Activated CD8-positive, alpha-beta T cell treated with anti-CD3 and anti-CD28 coated beads, Interleukin-2, amount 10 ng/mL, durations not matched to agents 7 days and 5 days (primary cell): ENCODE measurements at regions not wholly inside any gene's neighbourhood (a gene's known extent, or its start where the extent isn't known, plus 50 kb on each side); places are given as distances from the start of the nearest gene placed in this dataset.

ENCODE experiments used
- ATAC-seq: fragments of 150-1000 bp; cut with Tn5 transposase; one replicate; pipeline ENCODE4 v1.10.0; 2021; ENCODE audit warnings: moderate library complexity
- CTCF ChIA-PET: fragments of 350-600 bp; sonication (Branson Sonifier 250); formaldehyde crosslinking; loops from one replicate; lab custom pipeline; 2021; ENCODE audit warnings: antibody characterized with exemption; lab: Charles Lee
- POLR2A ChIA-PET: fragments of 350-600 bp; sonication (Branson Sonifier 250); formaldehyde crosslinking; loops from one replicate; lab custom pipeline; 2021; ENCODE audit warnings: antibody characterized with exemption; lab: Charles Lee
- DNase-seq: peaks from one replicate; pipeline ENCODE4 v3.0.0-alpha.2; 2020
- H3K27ac Mint-ChIP-seq: one replicate; pipeline ENCODE4 v1.8.0; 2021; ENCODE audit warnings: mild to moderate bottlenecking, mixed read lengths
- H3K27me3 Mint-ChIP-seq: one replicate; pipeline ENCODE4 v1.8.0; 2021; ENCODE audit warnings: low read depth, mixed read lengths
- H3K36me3 Mint-ChIP-seq: one replicate; pipeline ENCODE4 v1.8.0; 2021; ENCODE audit warnings: low read depth, mixed read lengths
- H3K4me1 Mint-ChIP-seq: one replicate; pipeline ENCODE4 v1.8.0; 2021; ENCODE audit warnings: low read depth, mixed read lengths
- H3K4me3 Mint-ChIP-seq: one replicate; pipeline ENCODE4 v1.8.0; 2021; ENCODE audit warnings: mild to moderate bottlenecking, mixed read lengths
- H3K9me3 Mint-ChIP-seq: one replicate; pipeline ENCODE4 v1.8.0; 2022; ENCODE audit warnings: mixed read lengths; ENCODE audit not compliant: insufficient read depth

GRCh38 chr5:91642581-91642980 is 259.5 kb upstream of the ARRDC3 start:
- H3K9me3 Mint-ChIP-seq, result no peaks in the 10 kb centered on the region
- no peak overlapping the region for H3K4me3 Mint-ChIP-seq
- CTCF ChIA-PET, result interaction anchor here (0.9 to 3.4 kb wide), 4 partner anchors 10 to 143 kb away, joined by 3 to 19 read pairs (median 6); no protein-coding TSS in a partner anchor
- DNase-seq, result no peak
- ATAC-seq, result no peak
- no peaks in the 10 kb centered on the region for H3K27me3 Mint-ChIP-seq
- POLR2A ChIA-PET, result no interaction called here
- no peak overlapping the region for H3K27ac Mint-ChIP-seq
- no peaks in the 10 kb centered on the region for H3K4me1 Mint-ChIP-seq
- H3K36me3 Mint-ChIP-seq, result no peaks in the 10 kb centered on the region

- CTCF ChIA-PET, result interaction anchor here (0.8 to 3.4 kb wide), 6 partner anchors 9 to 776 kb away, joined by 3 to 19 read pairs (median 4); no protein-coding TSS in a partner anchor
These were observed 258.7 kb upstream of the ARRDC3 start for GRCh38 chr5:91641730-91642350.

GRCh38 chr5:91639744-91640143 is 256.6 kb upstream of the ARRDC3 start:
- Mint-ChIP-seq H3K27ac (no peak overlapping the region), H3K4me3 (no peak overlapping the region), H3K36me3 (no peaks in the 10 kb centered on the region), H3K4me1 (no peaks in the 10 kb centered on the region), H3K9me3 (no peaks in the 10 kb centered on the region), H3K27me3 (no peaks in the 10 kb centered on the region)
- CTCF ChIA-PET, result no interaction called here
- DNase-seq, result no peak
- POLR2A ChIA-PET, result no interaction called here
- no peak for ATAC-seq

More at GRCh38 chr5:91641730-91642350, 258.7 kb upstream of the ARRDC3 start:
- DNase-seq (no peak), ATAC-seq (no peak)
- Mint-ChIP-seq H3K27me3 (no peaks in the 10 kb centered on the region), H3K27ac (no peak overlapping the region), H3K4me1 (no peaks in the 10 kb centered on the region), H3K36me3 (no peaks in the 10 kb centered on the region), H3K9me3 (no peaks in the 10 kb centered on the region), H3K4me3 (no peak overlapping the region)
- POLR2A ChIA-PET, result no interaction called here

- ATAC-seq (no peak), DNase-seq (no peak)
- no peak overlapping the region for H3K4me3 Mint-ChIP-seq
- no peaks in the 10 kb centered on the region for H3K36me3 Mint-ChIP-seq
- H3K9me3 Mint-ChIP-seq, result no peaks in the 10 kb centered on the region
- no peak overlapping the region for H3K27ac Mint-ChIP-seq
- H3K4me1 Mint-ChIP-seq, result no peaks in the 10 kb centered on the region
- ChIA-PET POLR2A (no interaction called here), CTCF (no interaction called here)
- H3K27me3 Mint-ChIP-seq, result no peaks in the 10 kb centered on the region
These were observed 254.9 kb upstream of the ARRDC3 start for GRCh38 chr5:91638010-91638409.

- CTCF ChIA-PET, result interaction anchor here (0.6 to 0.9 kb wide), 2 partner anchors 14 to 18 kb away, joined by 3 to 4 read pairs; no protein-coding TSS in a partner anchor
- no peaks in the 10 kb centered on the region for H3K27me3 Mint-ChIP-seq
These were observed 253.0 kb upstream of the ARRDC3 start for GRCh38 chr5:91635950-91636734.

GRCh38 chr5:91632871-91633270 is 249.8 kb upstream of the ARRDC3 start:
- Mint-ChIP-seq H3K27ac (no peak overlapping the region), H3K36me3 (no peaks in the 10 kb centered on the region), H3K4me1 (no peaks in the 10 kb centered on the region), H3K27me3 (no peaks in the 10 kb centered on the region), H3K9me3 (no peaks in the 10 kb centered on the region), H3K4me3 (no peak overlapping the region)
- ATAC-seq (no peak), DNase-seq (no peak)
- POLR2A ChIA-PET, result no interaction called here
- CTCF ChIA-PET, result interaction anchor here (0.9 kb wide), 1 partner anchor 9 kb away, joined by 3 read pairs; no protein-coding TSS in a partner anchor

More at GRCh38 chr5:91635950-91636734, 253.0 kb upstream of the ARRDC3 start:
- Mint-ChIP-seq H3K36me3 (no peaks in the 10 kb centered on the region), H3K4me1 (no peaks in the 10 kb centered on the region), H3K27ac (no peak overlapping the region), H3K4me3 (no peak overlapping the region), H3K9me3 (no peaks in the 10 kb centered on the region)
- no peak for DNase-seq
- POLR2A ChIA-PET, result no interaction called here
- ATAC-seq, result no peak

- ATAC-seq (no peak), DNase-seq (no peak)
- Mint-ChIP-seq H3K27ac (no peak overlapping the region), H3K36me3 (no peaks in the 10 kb centered on the region), H3K4me3 (no peak overlapping the region), H3K4me1 (no peaks in the 10 kb centered on the region), H3K27me3 (no peaks in the 10 kb centered on the region), H3K9me3 (no peaks in the 10 kb centered on the region)
- CTCF ChIA-PET, result no interaction called here
- POLR2A ChIA-PET, result no interaction called here
These were observed 228.6 kb upstream of the ARRDC3 start for GRCh38 chr5:91611746-91612145.

GRCh38 chr5:91607675-91608074 is 224.6 kb upstream of the ARRDC3 start:
- Mint-ChIP-seq H3K36me3 (no peaks in the 10 kb centered on the region), H3K27ac (no peak overlapping the region), H3K27me3 (no peaks in the 10 kb centered on the region), H3K4me3 (no peak overlapping the region), H3K4me1 (no peaks in the 10 kb centered on the region), H3K9me3 (no peaks in the 10 kb centered on the region)
- ATAC-seq (no peak), DNase-seq (no peak)
- CTCF ChIA-PET, result no interaction called here
- POLR2A ChIA-PET, result no interaction called here

GRCh38 chr5:91599863-91600262 is 216.7 kb upstream of the ARRDC3 start:
- ChIA-PET CTCF (no interaction called here), POLR2A (no interaction called here)
- Mint-ChIP-seq H3K4me1 (no peaks in the 10 kb centered on the region), H3K4me3 (no peak overlapping the region), H3K36me3 (no peaks in the 10 kb centered on the region), H3K27ac (no peak overlapping the region), H3K9me3 (peaks cover 8% of the 10 kb centered on the region), H3K27me3 (no peaks in the 10 kb centered on the region)
- DNase-seq (no peak), ATAC-seq (no peak)

GRCh38 chr5:91598216-91598615 is 215.1 kb upstream of the ARRDC3 start:
- Mint-ChIP-seq H3K4me1 (no peaks in the 10 kb centered on the region), H3K27ac (no peak overlapping the region), H3K36me3 (no peaks in the 10 kb centered on the region), H3K4me3 (no peak overlapping the region), H3K27me3 (no peaks in the 10 kb centered on the region), H3K9me3 (peaks cover 9% of the 10 kb centered on the region)
- ChIA-PET POLR2A (no interaction called here), CTCF (no interaction called here)
- no peak for ATAC-seq
- DNase-seq, result no peak

GRCh38 chr5:91595424-91595823 is 212.3 kb upstream of the ARRDC3 start:
- no peak overlapping the region for H3K27ac Mint-ChIP-seq
- ChIA-PET CTCF (no interaction called here), POLR2A (no interaction called here)
- no peaks in the 10 kb centered on the region for H3K36me3 Mint-ChIP-seq
- no peaks in the 10 kb centered on the region for H3K4me1 Mint-ChIP-seq
- peaks cover 27% of the 10 kb centered on the region for H3K9me3 Mint-ChIP-seq
- DNase-seq (no peak), ATAC-seq (no peak)
- no peaks in the 10 kb centered on the region for H3K27me3 Mint-ChIP-seq
- H3K4me3 Mint-ChIP-seq, result no peak overlapping the region

- no peak for ATAC-seq
- ChIA-PET POLR2A (no interaction called here), CTCF (no interaction called here)
- H3K27ac Mint-ChIP-seq, result no peak overlapping the region
- H3K4me1 Mint-ChIP-seq, result no peaks in the 10 kb centered on the region
- H3K27me3 Mint-ChIP-seq, result no peaks in the 10 kb centered on the region
- H3K4me3 Mint-ChIP-seq, result no peak overlapping the region
- DNase-seq, result no peak
- H3K9me3 Mint-ChIP-seq, result peaks cover 30% of the 10 kb centered on the region
- no peaks in the 10 kb centered on the region for H3K36me3 Mint-ChIP-seq
These were observed 208.0 kb upstream of the ARRDC3 start for GRCh38 chr5:91591076-91591475.
